RWPE2 (cell line): ENCODE measurements at regions not wholly inside any gene's neighbourhood (a gene's known extent, or its start where the extent isn't known, plus 50 kb on each side); places are given as distances from the start of the nearest gene placed in this dataset.

ENCODE experiments used
- ATAC-seq: fragments of 200-7000 bp; cut with Tn5 transposase; 3 replicates; pipeline ENCODE4 v1.9.1; 2021; ENCODE audit warnings: low read depth
- DNase-seq: peaks from one replicate; pipeline ENCODE4 v3.0.0-alpha.2; 2020; ENCODE audit warnings: low spot score
- H3K27ac ChIP-seq: fragments of 450-650 bp; 2 replicates; pipeline ENCODE4 v1.5.1; 2017; ENCODE audit warnings: mild to moderate bottlenecking; ENCODE audit not compliant: poor library complexity, severe bottlenecking
- H3K27me3 ChIP-seq: fragments of 250-450 bp; sonication (Bioruptor Pico); 2 replicates; pipeline ENCODE4 v1.5.1; 2021; ENCODE audit warnings: mild to moderate bottlenecking, moderate library complexity; ENCODE audit not compliant: insufficient read depth, poor library complexity, severe bottlenecking
- H3K36me3 ChIP-seq: fragments of 250-450 bp; sonication (Bioruptor Pico); 2 replicates; pipeline ENCODE4 v1.5.1; 2020; ENCODE audit warnings: low read depth, mild to moderate bottlenecking, moderate library complexity
- H3K4me1 ChIP-seq: fragments of 250-450 bp; sonication (Bioruptor Pico); 2 replicates; pipeline ENCODE4 v1.5.1; 2021; ENCODE audit warnings: mild to moderate bottlenecking, moderate library complexity; ENCODE audit not compliant: insufficient read depth, poor library complexity, severe bottlenecking
- H3K4me3 ChIP-seq: fragments of 250-450 bp; sonication (Bioruptor Pico); 2 replicates; pipeline ENCODE4 v1.5.1; 2021; ENCODE audit warnings: mild to moderate bottlenecking, moderate library complexity; ENCODE audit not compliant: severe bottlenecking
- H3K9me3 ChIP-seq: fragments of 250-450 bp; sonication (Bioruptor Pico); 2 replicates; pipeline ENCODE4 v1.5.1; 2021; ENCODE audit warnings: mild to moderate bottlenecking, moderate library complexity; ENCODE audit not compliant: severe bottlenecking
- TF ChIP-seq, protein P1 (sequence below): fragments of 450-650 bp; IDR thresholded peaks from one replicate; pipeline ENCODE4 v1.5.1; 2017; ENCODE audit warnings: mild to moderate bottlenecking, moderate library complexity; ENCODE audit not compliant: poor library complexity, severe bottlenecking

GRCh38 chr4:24405341-24405740 lies 179.0 kb downstream of the DHX15 start:
- DNase-seq: no peak
- no peaks in the 10 kb centered on the region for H3K4me1 ChIP-seq
- no peaks in the 10 kb centered on the region for H3K27me3 ChIP-seq
- TF ChIP-seq, protein P1, sequence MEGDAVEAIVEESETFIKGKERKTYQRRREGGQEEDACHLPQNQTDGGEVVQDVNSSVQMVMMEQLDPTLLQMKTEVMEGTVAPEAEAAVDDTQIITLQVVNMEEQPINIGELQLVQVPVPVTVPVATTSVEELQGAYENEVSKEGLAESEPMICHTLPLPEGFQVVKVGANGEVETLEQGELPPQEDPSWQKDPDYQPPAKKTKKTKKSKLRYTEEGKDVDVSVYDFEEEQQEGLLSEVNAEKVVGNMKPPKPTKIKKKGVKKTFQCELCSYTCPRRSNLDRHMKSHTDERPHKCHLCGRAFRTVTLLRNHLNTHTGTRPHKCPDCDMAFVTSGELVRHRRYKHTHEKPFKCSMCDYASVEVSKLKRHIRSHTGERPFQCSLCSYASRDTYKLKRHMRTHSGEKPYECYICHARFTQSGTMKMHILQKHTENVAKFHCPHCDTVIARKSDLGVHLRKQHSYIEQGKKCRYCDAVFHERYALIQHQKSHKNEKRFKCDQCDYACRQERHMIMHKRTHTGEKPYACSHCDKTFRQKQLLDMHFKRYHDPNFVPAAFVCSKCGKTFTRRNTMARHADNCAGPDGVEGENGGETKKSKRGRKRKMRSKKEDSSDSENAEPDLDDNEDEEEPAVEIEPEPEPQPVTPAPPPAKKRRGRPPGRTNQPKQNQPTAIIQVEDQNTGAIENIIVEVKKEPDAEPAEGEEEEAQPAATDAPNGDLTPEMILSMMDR: no peak
- no peaks in the 10 kb centered on the region for H3K36me3 ChIP-seq
- H3K4me3 ChIP-seq: no peak overlapping the region
- no peaks in the 10 kb centered on the region for H3K9me3 ChIP-seq
- ATAC-seq: no peak
- H3K27ac ChIP-seq: no peak overlapping the region

DNA sequence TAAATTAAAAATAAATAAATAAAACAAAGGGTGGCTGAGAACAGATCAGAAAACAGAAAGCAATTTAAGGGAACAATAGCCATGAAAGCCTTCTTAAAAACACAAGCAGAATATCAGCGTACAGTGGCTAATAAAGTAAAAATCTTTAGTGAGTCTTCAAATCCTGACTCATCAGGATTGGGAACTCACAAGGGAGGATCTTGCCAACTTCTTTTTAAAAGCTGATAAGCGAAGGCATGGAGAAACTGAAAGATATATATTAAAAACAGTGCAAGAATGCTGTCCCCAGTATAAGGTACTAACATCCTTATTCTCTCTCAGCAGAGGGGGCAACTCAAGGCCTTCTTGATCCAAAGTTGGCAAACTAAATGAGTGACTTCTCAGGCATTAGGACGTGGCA lies 180.1 kb downstream of the DHX15 start:
- ATAC-seq: no peak

DNA sequence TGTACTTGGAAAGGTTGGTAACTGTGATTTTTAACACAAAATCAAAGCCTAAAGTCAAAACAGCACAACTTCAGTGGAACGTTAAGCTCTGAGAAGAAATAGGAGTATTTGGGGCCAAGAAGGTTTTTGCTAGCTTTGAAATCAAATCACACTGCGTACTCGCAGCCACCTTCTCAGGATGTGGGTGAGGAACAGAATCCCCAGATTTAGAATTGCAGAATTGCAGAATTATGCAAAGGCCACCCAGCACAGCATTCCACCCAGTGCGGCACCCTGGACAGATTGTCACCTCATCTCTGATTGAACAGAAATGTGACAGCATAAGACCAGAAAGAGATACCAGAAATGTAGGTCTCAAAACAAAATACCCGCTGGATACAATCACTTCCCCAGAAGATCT lies 181.1 kb downstream of the DHX15 start:
- TF ChIP-seq, protein P1: no peak
- DNase-seq (no peak), ATAC-seq (no peak)
- Histone ChIP-seq H3K27ac (no peak overlapping the region), H3K4me3 (no peak overlapping the region), H3K4me1 (no peaks in the 10 kb centered on the region), H3K36me3 (no peaks in the 10 kb centered on the region), H3K9me3 (no peaks in the 10 kb centered on the region), H3K27me3 (no peaks in the 10 kb centered on the region)

More for the DNA sequence above, 180.1 kb downstream of the DHX15 start:
- no peaks in the 10 kb centered on the region for H3K4me1 ChIP-seq
- no peaks in the 10 kb centered on the region for H3K27me3 ChIP-seq
- H3K27ac ChIP-seq: no peak overlapping the region
- TF ChIP-seq, protein P1: no peak
- no peak overlapping the region for H3K4me3 ChIP-seq
- no peaks in the 10 kb centered on the region for H3K36me3 ChIP-seq
- H3K9me3 ChIP-seq: no peaks in the 10 kb centered on the region
- no peak for DNase-seq

DNA sequence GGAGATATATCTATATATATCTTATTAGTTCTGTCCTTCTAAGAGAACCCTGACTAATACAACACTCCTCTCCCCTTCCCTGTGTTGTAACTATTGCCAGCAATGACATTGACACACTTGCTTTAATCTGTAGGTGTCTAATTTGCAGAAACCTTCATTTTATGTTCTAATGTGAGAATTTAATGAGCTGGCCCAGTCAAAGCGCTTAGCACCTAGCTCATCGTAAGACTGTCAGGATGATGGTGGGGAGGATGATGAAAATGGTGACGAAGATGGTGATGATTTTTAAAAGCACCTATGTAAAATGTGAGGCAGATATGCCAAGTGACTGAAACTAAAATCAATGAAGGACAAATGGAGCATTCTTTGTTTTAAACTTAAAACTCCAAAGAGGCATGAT lies 183.8 kb downstream of the DHX15 start:
- DNase-seq (no peak), ATAC-seq (no peak)
- TF ChIP-seq, protein P1: no peak
- no peaks in the 10 kb centered on the region for H3K36me3 ChIP-seq
- no peak overlapping the region for H3K27ac ChIP-seq
- H3K27me3 ChIP-seq: no peaks in the 10 kb centered on the region
- no peaks in the 10 kb centered on the region for H3K4me1 ChIP-seq
- H3K4me3 ChIP-seq: no peak overlapping the region
- H3K9me3 ChIP-seq: no peaks in the 10 kb centered on the region

DNA sequence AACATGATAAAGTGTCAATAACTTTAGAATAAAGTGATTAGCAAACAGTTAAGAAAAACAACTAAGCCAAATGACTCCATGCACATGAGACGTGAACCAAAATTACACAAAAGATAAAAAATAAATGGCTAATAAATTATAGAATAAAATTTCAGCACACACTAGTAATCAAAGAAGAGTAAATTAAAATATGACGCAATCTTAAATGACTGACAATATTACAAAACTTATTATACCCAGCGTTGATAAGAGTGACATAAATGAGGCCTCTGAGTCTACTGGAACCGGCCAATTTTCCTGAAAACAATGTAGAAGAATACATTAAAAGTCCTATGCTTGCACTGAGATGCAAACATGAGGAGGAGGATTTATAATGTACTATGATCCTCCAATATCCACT lies 187.4 kb downstream of the DHX15 start:
- no peaks in the 10 kb centered on the region for H3K36me3 ChIP-seq
- H3K27me3 ChIP-seq: no peaks in the 10 kb centered on the region
- no peak for ATAC-seq
- TF ChIP-seq, protein P1: no peak
- no peak overlapping the region for H3K27ac ChIP-seq
- H3K4me1 ChIP-seq: no peaks in the 10 kb centered on the region
- H3K9me3 ChIP-seq: no peaks in the 10 kb centered on the region
- no peak overlapping the region for H3K4me3 ChIP-seq
- no peak for DNase-seq
